CD4-positive, alpha-beta T cell treated with Interleukin-17A for 1 hour (primary cell): ENCODE measurements at regions not wholly inside any gene's neighbourhood (a gene's known extent, or its start where the extent isn't known, plus 50 kb on each side); places are given as distances from the start of the nearest gene placed in this dataset.
"Not testable (repeated sequence)": the region's sequence is repeated elsewhere in the genome, so short reads cannot be mapped to it uniquely, and the experiment has no call there.

Source experiments
- DNase-seq: peaks from one replicate; pipeline ENCODE4 v3.0.0-alpha.2; 2020

- DNase-seq = no peak
These were observed 942.2 kb downstream of the CNTNAP5 start for GRCh38 chr2:124967325-124967724.

- no peak for DNase-seq
These were observed 944.9 kb downstream of the CNTNAP5 start for GRCh38 chr2:124970030-124970429.

GRCh38 chr2:124973396-124973795 lies 948.3 kb downstream of the CNTNAP5 start:
- DNase-seq = no peak

GRCh38 chr2:124975224-124975623 lies 950.1 kb downstream of the CNTNAP5 start:
- no peak for DNase-seq

GRCh38 chr2:124975648-124976047 lies 950.6 kb downstream of the CNTNAP5 start:
- DNase-seq = no peak

- no peak for DNase-seq
These were observed 953.5 kb downstream of the CNTNAP5 start for GRCh38 chr2:124978597-124978996.

- no peak for DNase-seq
These were observed 958.5 kb downstream of the CNTNAP5 start for GRCh38 chr2:124983595-124983994.

- DNase-seq = no peak
These were observed 960.2 kb downstream of the CNTNAP5 start for GRCh38 chr2:124985270-124985669.

GRCh38 chr2:124986136-124986535 lies 961.0 kb downstream of the CNTNAP5 start:
- DNase-seq = no peak

GRCh38 chr2:124986870-124987269 lies 961.8 kb downstream of the CNTNAP5 start:
- DNase-seq = not testable (repeated sequence)

- not testable (repeated sequence) for DNase-seq
These were observed 962.3 kb downstream of the CNTNAP5 start for GRCh38 chr2:124987436-124987835.

GRCh38 chr2:124988111-124988510 lies 963.0 kb downstream of the CNTNAP5 start:
- no peak for DNase-seq

- no peak for DNase-seq
These were observed 963.7 kb downstream of the CNTNAP5 start for GRCh38 chr2:124988794-124989193.

- no peak for DNase-seq
These were observed 968.7 kb downstream of the CNTNAP5 start for GRCh38 chr2:124993809-124994208.

GRCh38 chr2:124995185-124995912 lies 970.3 kb downstream of the CNTNAP5 start:
- DNase-seq = no peak

GRCh38 chr2:124996406-124996805 lies 971.3 kb downstream of the CNTNAP5 start:
- DNase-seq = no peak

GRCh38 chr2:124999906-125000305 lies 974.8 kb downstream of the CNTNAP5 start:
- no peak for DNase-seq

- no peak for DNase-seq
These were observed 979.2 kb downstream of the CNTNAP5 start for GRCh38 chr2:125004106-125004800.

- DNase-seq = no peak
These were observed 981.6 kb downstream of the CNTNAP5 start for GRCh38 chr2:125006676-125007075.

- not testable (repeated sequence) for DNase-seq
These were observed 1003.6 kb downstream of the CNTNAP5 start for GRCh38 chr2:125028721-125029120.

- DNase-seq = no peak
These were observed 1008.8 kb downstream of the CNTNAP5 start for GRCh38 chr2:125033871-125034270.

GRCh38 chr2:125037135-125037653 lies 1012.1 kb downstream of the CNTNAP5 start:
- DNase-seq = no peak

GRCh38 chr2:125041846-125042245 lies 1016.8 kb downstream of the CNTNAP5 start:
- no peak for DNase-seq

- DNase-seq = no peak
These were observed 1017.6 kb downstream of the CNTNAP5 start for GRCh38 chr2:125042727-125043126.
